Upper lobe of right lung (tissue), 1 donor: ENCODE measurements at regions not wholly inside any gene's neighbourhood (a gene's known extent, or its start where the extent isn't known, plus 50 kb on each side); places are given as distances from the start of the nearest gene placed in this dataset.
"Not testable (repeated sequence)": the region's sequence is repeated elsewhere in the genome, so short reads cannot be mapped to it uniquely, and the experiment has no call there.

Experiments used
- ATAC-seq: fragments of 200-7000 bp; cut with Tn5 transposase; one replicate; pipeline ENCODE4 v1.9.1; 2020; ENCODE audit warnings: mild to moderate bottlenecking, moderate library complexity
- DNase-seq: peaks from one replicate; pipeline ENCODE4 v3.0.0-alpha.2; 2020
- H3K27ac ChIP-seq: fragments of 200-600 bp; one replicate; pipeline ENCODE4 v1.8.0; 2022
- H3K27me3 ChIP-seq: fragments of 200-600 bp; one replicate; pipeline ENCODE4 v1.8.0; 2022; ENCODE audit warnings: mild to moderate bottlenecking
- H3K36me3 ChIP-seq: fragments of 200-600 bp; one replicate; pipeline ENCODE4 v1.8.0; 2022
- H3K4me1 ChIP-seq: fragments of 200-600 bp; one replicate; pipeline ENCODE4 v1.8.0; 2022
- H3K4me3 ChIP-seq: fragments of 200-600 bp; one replicate; pipeline ENCODE4 v1.8.0; 2022; ENCODE audit warnings: mild to moderate bottlenecking
- H3K9me3 ChIP-seq: fragments of 200-600 bp; one replicate; pipeline ENCODE4 v1.8.0; 2022
- intact Hi-C: fragments of 100-400 bp; cut with DNase I; formaldehyde crosslinking; loops from one replicate; pipeline ENCODE4 v1.11.0; 2022
- TF ChIP-seq, protein P1 (sequence below): fragments of 200-600 bp; IDR thresholded peaks from one replicate; pipeline ENCODE4 v1.8.0; 2022; ENCODE audit warnings: antibody characterized with exemption
- donor health status: DM: no; HTN: yes; CAD: no; lungs with severe emphysema.

DNA sequence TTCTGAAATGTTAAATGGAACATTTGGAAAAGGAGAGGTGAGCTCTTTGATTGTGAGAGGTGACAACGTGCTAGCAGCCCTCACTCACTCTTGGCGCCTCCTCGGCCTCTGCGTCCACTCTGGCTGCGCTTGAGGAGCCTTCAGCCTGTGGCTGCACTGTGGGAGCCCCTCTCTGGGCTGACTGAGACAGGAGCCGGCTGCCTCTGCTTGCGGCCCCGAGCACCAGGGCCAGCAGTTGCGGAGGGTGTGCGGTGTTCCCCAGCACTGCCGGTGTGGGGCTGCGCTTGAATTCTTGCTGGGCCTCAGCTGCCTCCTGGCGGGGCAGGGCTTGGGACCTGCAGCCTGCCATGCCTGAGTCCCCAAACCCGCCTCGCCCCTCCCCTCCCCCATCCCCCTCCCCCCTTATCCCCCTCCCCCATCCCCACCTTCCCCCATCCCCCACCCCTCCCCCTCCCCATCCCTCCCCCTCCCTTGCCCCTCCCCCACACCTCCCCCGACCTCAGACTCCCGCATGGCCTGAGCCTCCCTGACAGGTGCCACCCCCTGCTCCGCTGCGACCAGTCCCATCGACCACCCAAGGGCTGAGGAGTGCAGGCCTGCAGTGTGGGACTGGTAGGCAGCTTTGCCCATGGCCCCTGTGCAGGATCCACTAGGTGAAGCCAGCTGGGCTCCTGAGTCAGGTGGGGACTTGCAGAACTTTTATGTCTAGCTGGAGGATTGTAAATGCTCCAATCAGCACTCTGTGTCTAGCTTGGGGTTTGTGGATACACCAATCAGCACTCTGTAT is 411.0 kb downstream of the OLFM4 start:
- intact Hi-C loops: no loop called here
- ATAC-seq (no peak), DNase-seq (no peak)
- Histone ChIP-seq H3K4me1 (no peaks in the 10 kb centered on the region), H3K9me3 (no peaks in the 10 kb centered on the region), H3K36me3 (no peaks in the 10 kb centered on the region), H3K27me3 (no peaks in the 10 kb centered on the region), H3K4me3 (no peak overlapping the region), H3K27ac (no peak overlapping the region)
- TF ChIP-seq, protein P1, sequence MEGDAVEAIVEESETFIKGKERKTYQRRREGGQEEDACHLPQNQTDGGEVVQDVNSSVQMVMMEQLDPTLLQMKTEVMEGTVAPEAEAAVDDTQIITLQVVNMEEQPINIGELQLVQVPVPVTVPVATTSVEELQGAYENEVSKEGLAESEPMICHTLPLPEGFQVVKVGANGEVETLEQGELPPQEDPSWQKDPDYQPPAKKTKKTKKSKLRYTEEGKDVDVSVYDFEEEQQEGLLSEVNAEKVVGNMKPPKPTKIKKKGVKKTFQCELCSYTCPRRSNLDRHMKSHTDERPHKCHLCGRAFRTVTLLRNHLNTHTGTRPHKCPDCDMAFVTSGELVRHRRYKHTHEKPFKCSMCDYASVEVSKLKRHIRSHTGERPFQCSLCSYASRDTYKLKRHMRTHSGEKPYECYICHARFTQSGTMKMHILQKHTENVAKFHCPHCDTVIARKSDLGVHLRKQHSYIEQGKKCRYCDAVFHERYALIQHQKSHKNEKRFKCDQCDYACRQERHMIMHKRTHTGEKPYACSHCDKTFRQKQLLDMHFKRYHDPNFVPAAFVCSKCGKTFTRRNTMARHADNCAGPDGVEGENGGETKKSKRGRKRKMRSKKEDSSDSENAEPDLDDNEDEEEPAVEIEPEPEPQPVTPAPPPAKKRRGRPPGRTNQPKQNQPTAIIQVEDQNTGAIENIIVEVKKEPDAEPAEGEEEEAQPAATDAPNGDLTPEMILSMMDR: no peak

DNA sequence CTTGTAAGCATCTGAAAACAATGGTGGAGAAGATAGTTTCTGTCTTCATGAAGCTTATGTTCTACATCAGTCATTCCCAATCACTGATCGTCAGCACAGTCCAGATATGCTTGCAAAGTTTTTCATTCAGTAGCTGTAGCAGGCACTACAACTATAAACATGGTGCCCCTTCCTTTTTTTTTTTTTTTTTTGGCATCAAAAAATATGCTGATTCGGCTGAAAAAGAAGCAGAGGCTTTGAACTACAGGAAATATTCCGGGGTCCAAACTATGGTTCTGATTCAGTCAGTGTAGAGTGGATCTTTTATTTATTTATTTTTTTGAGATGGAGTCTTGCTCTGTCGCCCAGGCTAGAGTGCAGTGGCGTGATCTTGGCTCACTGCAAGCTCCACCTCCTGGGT is 414.4 kb downstream of the OLFM4 start:
- H3K36me3 ChIP-seq: no peaks in the 10 kb centered on the region
- no peak overlapping the region for H3K4me3 ChIP-seq
- H3K4me1 ChIP-seq: no peaks in the 10 kb centered on the region
- H3K27me3 ChIP-seq: no peaks in the 10 kb centered on the region
- TF ChIP-seq, protein P1: no peak
- no peak for ATAC-seq
- no peak for DNase-seq
- no peaks in the 10 kb centered on the region for H3K9me3 ChIP-seq
- intact Hi-C loops: no loop called here
- H3K27ac ChIP-seq: no peak overlapping the region

DNA sequence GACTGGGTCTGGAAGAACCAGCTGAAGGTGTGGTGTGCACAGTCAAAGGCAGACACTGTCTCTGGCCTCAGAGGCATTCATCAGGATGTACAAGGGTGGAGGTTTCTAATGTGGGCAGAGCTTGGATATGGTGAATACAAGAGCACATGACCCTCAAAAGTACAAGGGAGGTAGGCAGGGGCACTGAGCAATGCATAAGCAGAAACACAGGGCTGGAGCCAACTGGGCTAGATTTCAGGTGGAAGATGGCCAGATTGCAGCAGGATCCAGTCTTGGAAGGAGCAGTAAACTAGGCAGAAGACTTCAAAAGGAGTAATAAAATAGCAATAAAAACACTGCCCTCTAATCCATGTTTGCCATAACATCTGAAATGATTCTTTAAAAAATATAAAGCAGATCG is 417.1 kb downstream of the OLFM4 start:
- intact Hi-C loops: no loop called here
- TF ChIP-seq, protein P1: no peak
- Histone ChIP-seq H3K4me1 (no peaks in the 10 kb centered on the region), H3K36me3 (no peaks in the 10 kb centered on the region), H3K4me3 (no peak overlapping the region), H3K27ac (no peak overlapping the region), H3K9me3 (peaks cover 9% of the 10 kb centered on the region), H3K27me3 (no peaks in the 10 kb centered on the region)
- ATAC-seq (no peak), DNase-seq (no peak)

DNA sequence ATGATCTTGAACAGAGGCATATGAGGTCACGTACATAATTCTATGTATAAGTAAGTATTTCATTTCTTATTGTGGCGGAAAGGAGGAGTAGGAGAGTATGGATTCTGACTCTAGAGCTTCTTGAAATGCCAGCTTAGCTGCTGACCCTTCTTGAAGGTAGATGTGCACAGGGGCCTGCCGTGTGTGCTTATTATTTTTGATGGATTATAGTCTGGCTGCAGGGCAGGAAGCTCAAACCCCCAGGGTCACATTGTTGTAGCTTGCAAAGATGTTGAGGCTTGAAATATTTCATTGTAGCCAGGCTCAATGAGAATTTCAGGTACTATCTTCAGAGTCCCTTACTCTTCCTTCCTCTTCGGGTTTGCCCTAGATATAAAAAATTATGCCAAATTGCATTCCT is 418.8 kb downstream of the OLFM4 start:
- Histone ChIP-seq H3K4me3 (no peak overlapping the region), H3K27me3 (no peaks in the 10 kb centered on the region), H3K27ac (no peak overlapping the region), H3K36me3 (no peaks in the 10 kb centered on the region), H3K9me3 (peaks cover 10% of the 10 kb centered on the region), H3K4me1 (no peaks in the 10 kb centered on the region)
- TF ChIP-seq, protein P1: no peak
- ATAC-seq (no peak), DNase-seq (no peak)
- intact Hi-C loops: no loop called here

DNA sequence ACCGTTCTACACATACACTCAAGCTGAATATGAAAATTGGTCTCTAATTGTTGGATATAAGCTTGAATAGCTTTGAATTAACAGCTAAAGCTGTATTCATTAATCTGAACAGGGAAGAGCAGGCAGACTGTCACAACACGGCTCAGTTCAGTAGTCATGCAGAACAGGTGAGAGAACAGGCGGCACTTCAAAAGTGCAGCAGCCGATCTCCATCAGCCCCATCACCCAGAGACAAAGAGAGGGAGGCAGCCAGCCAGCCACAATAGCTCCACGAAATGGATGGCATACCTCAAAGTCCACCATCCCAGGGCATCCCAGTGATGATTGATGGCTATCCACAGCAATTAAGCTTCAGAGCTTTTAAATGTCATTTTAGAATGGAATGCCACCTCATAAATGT is 419.2 kb downstream of the OLFM4 start:
- Histone ChIP-seq H3K36me3 (no peaks in the 10 kb centered on the region), H3K9me3 (peaks cover 10% of the 10 kb centered on the region), H3K4me1 (no peaks in the 10 kb centered on the region), H3K27me3 (no peaks in the 10 kb centered on the region), H3K4me3 (no peak overlapping the region), H3K27ac (no peak overlapping the region)
- TF ChIP-seq, protein P1: no peak
- DNase-seq (no peak), ATAC-seq (no peak)
- intact Hi-C loops: no loop called here

DNA sequence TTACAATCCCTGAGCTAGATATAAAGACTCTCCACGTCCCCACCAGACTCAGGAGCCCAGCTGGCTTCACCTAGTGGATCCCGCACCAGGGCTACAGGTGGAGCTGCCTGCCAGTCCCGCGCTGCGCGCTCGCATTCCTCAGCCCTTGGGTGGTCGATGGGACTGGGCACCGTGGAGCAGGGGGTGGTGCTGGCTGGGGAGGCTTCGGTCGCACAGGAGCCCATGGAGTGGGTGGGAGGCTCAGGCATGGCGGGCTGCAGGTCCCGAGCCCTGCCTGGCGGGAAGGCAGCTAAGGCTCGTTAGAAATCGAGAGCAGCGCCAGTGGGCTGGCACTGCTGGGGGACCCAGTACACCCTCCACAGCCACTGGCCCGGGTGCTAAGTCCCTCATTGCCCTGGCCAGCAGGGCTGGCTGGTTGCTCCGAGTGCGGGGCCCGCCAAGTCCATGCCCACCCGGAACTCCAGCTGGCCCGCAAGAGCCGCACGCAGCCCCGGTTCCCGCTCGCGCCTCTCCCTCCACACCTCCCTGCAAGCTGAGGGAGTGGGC is 423.7 kb downstream of the OLFM4 start:
- ATAC-seq, H3K27ac ChIP-seq, H3K36me3 ChIP-seq, H3K4me1 ChIP-seq, H3K9me3 ChIP-seq, H3K27me3 ChIP-seq, H3K4me3 ChIP-seq, DNase-seq, intact Hi-C loops: not testable (repeated sequence)
